Right renal cortex interstitium (tissue), 3 donors: ENCODE measurements at regions not wholly inside any gene's neighbourhood (a gene's known extent, or its start where the extent isn't known, plus 50 kb on each side); places are given as distances from the start of the nearest gene placed in this dataset.
"Not testable (repeated sequence)": the region's sequence is repeated elsewhere in the genome, so short reads cannot be mapped to it uniquely, and the experiment has no call there.

Source experiments
- DNase-seq, 3 donors: peaks; one replicate each; pipeline ENCODE4 v3.0.0-alpha.2; 2013; ENCODE audit warnings: low read depth in 3 of 3, low spot score in 2 of 3

GRCh38 chr10:131556061-131556896 is 244.8 kb upstream of the TCERG1L start:
- DNase-seq, result no peak

GRCh38 chr10:131556897-131557495 is 245.5 kb upstream of the TCERG1L start:
- DNase-seq, result peak in 1 of 3 donors; percentile 10

- DNase-seq, result not testable (repeated sequence)
These were observed 246.4 kb upstream of the TCERG1L start for GRCh38 chr10:131557956-131558355.

- DNase-seq, result no peak
These were observed 248.0 kb upstream of the TCERG1L start for GRCh38 chr10:131559450-131559911.

GRCh38 chr10:131560166-131560565 is 248.6 kb upstream of the TCERG1L start:
- peak in 1 of 3 donors; percentile 5 for DNase-seq

GRCh38 chr10:131560706-131561355 is 249.3 kb upstream of the TCERG1L start:
- DNase-seq, result no peak

GRCh38 chr10:131561897-131562296 is 250.4 kb upstream of the TCERG1L start:
- DNase-seq, result no peak

GRCh38 chr10:131563411-131563810 is 251.9 kb upstream of the TCERG1L start:
- no peak for DNase-seq

- DNase-seq, result no peak
These were observed 256.0 kb upstream of the TCERG1L start for GRCh38 chr10:131567279-131568162.

- no peak for DNase-seq
These were observed 257.3 kb upstream of the TCERG1L start for GRCh38 chr10:131568866-131569265.

- DNase-seq, result no peak
These were observed 258.6 kb upstream of the TCERG1L start for GRCh38 chr10:131569851-131570715.

GRCh38 chr10:131570716-131571307 is 259.3 kb upstream of the TCERG1L start:
- no peak for DNase-seq

GRCh38 chr10:131571346-131571745 is 259.8 kb upstream of the TCERG1L start:
- DNase-seq, result no peak

- no peak for DNase-seq
These were observed 260.3 kb upstream of the TCERG1L start for GRCh38 chr10:131571865-131572264.

- no peak for DNase-seq
These were observed 261.7 kb upstream of the TCERG1L start for GRCh38 chr10:131573256-131573655.

- DNase-seq, result no peak
These were observed 262.2 kb upstream of the TCERG1L start for GRCh38 chr10:131573707-131574106.

GRCh38 chr10:131574363-131574706 is 262.8 kb upstream of the TCERG1L start:
- no peak for DNase-seq

- DNase-seq, result no peak
These were observed 263.3 kb upstream of the TCERG1L start for GRCh38 chr10:131574707-131575430.

GRCh38 chr10:131575877-131576276 is 264.4 kb upstream of the TCERG1L start:
- DNase-seq, result no peak
